Loucy (cell line): ENCODE measurements at regions not wholly inside any gene's neighbourhood (a gene's known extent, or its start where the extent isn't known, plus 50 kb on each side); places are given as distances from the start of the nearest gene placed in this dataset.

ENCODE experiments used
- H2AFZ ChIP-seq: fragments of 200-600 bp; sonication (generic); 2 replicates; pipeline ENCODE4 v1.6.0; 2016; ENCODE audit warnings: antibody characterized with exemption, mild to moderate bottlenecking, low read length, moderate library complexity
- H3F3A ChIP-seq: fragments of 200-600 bp; 2 replicates; pipeline ENCODE4 v1.6.0; 2016; ENCODE audit warnings: antibody characterized with exemption, low read depth, mild to moderate bottlenecking
- H3K27me3 ChIP-seq: fragments of 200-600 bp; sonication (generic); 2 replicates; pipeline ENCODE4 v1.6.1; 2014; ENCODE audit warnings: low read length, mild to moderate bottlenecking; ENCODE audit not compliant: insufficient read depth, poor library complexity, severe bottlenecking
- H3K36me3 ChIP-seq: fragments of 200-600 bp; sonication (generic); 2 replicates; pipeline ENCODE4 v1.6.1; 2016; ENCODE audit warnings: low read length; ENCODE audit not compliant: insufficient read depth
- H3K4me1 ChIP-seq: fragments of 200-600 bp; sonication (generic); 2 replicates; pipeline ENCODE4 v1.5.1; 2014; ENCODE audit warnings: low read length, mild to moderate bottlenecking; ENCODE audit not compliant: insufficient read depth, poor library complexity, severe bottlenecking
- H3K4me2 ChIP-seq: fragments of 200-600 bp; sonication (generic); 2 replicates; pipeline ENCODE4 v1.6.0; 2014; ENCODE audit warnings: antibody characterized with exemption, low read length, low read depth, mild to moderate bottlenecking; ENCODE audit not compliant: poor library complexity, severe bottlenecking
- H3K4me3 ChIP-seq: fragments of 200-600 bp; sonication (generic); 2 replicates; pipeline ENCODE4 v1.5.1; 2014; ENCODE audit warnings: low read length, mild to moderate bottlenecking, mixed read lengths; ENCODE audit not compliant: poor library complexity, severe bottlenecking
- H3K79me2 ChIP-seq: fragments of 200-600 bp; sonication (generic); 2 replicates; pipeline ENCODE4 v1.6.1; 2014; ENCODE audit warnings: low read length; ENCODE audit not compliant: insufficient read depth
- H3K9ac ChIP-seq: fragments of 200-600 bp; sonication (generic); 2 replicates; pipeline ENCODE4 v1.6.0; 2014; ENCODE audit warnings: mild to moderate bottlenecking, low read depth, low read length, moderate library complexity; ENCODE audit not compliant: poor library complexity, severe bottlenecking
- H3K9me2 ChIP-seq: fragments of 200-600 bp; sonication (generic); replicated peaks from 2 replicates; pipeline ENCODE4 v1.6.1; 2016; ENCODE audit warnings: low read depth, low read length, mixed read lengths
- H3K9me3 ChIP-seq: fragments of 200-600 bp; sonication (generic); 2 replicates; pipeline ENCODE4 v1.6.1; 2014; ENCODE audit warnings: mild to moderate bottlenecking, antibody characterized with exemption, low read length, low read depth; ENCODE audit not compliant: insufficient read depth
- H4K20me1 ChIP-seq: fragments of 200-600 bp; sonication (generic); 2 replicates; pipeline ENCODE4 v1.6.0; 2014; ENCODE audit warnings: antibody characterized with exemption, low read length, mild to moderate bottlenecking; ENCODE audit not compliant: insufficient read depth, poor library complexity, severe bottlenecking
- EZH2phosphoT487 ChIP-seq: fragments of 200-600 bp; IDR thresholded peaks from 2 replicates; pipeline ENCODE4 v1.6.1; 2018; ENCODE audit warnings: antibody characterized with exemption, mild to moderate bottlenecking, moderate library complexity, borderline replicate concordance
- TF ChIP-seq, protein P1 (sequence below): fragments of 200-600 bp; sonication (generic); conservative IDR thresholded peaks from 2 replicates; pipeline ENCODE4 v1.5.1; 2014; ENCODE audit warnings: mild to moderate bottlenecking, antibody characterized with exemption, low read length

DNA sequence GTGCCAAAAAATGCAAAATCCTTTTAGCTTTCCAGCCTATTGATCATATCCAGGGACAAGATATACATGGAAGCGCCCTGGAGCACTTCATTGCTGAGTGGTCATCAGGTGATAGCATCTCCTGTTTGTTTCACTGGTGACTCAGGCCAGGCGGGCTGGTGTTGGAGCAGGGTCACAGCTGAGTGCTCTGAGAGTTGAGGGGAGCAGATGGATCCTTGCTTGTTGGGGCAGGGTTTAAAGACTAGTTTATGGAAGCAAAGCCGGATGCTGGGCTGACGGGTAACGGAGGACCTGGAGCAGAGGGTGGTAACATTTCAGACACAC lies 405.0 kb upstream of the TPM1 start:
- Histone ChIP-seq H3K4me2 (no peak overlapping the region), H2AFZ (no peak overlapping the region)
- TF ChIP-seq EZH2phosphoT487: no peak
- TF ChIP-seq, protein P1, sequence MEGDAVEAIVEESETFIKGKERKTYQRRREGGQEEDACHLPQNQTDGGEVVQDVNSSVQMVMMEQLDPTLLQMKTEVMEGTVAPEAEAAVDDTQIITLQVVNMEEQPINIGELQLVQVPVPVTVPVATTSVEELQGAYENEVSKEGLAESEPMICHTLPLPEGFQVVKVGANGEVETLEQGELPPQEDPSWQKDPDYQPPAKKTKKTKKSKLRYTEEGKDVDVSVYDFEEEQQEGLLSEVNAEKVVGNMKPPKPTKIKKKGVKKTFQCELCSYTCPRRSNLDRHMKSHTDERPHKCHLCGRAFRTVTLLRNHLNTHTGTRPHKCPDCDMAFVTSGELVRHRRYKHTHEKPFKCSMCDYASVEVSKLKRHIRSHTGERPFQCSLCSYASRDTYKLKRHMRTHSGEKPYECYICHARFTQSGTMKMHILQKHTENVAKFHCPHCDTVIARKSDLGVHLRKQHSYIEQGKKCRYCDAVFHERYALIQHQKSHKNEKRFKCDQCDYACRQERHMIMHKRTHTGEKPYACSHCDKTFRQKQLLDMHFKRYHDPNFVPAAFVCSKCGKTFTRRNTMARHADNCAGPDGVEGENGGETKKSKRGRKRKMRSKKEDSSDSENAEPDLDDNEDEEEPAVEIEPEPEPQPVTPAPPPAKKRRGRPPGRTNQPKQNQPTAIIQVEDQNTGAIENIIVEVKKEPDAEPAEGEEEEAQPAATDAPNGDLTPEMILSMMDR: no peak

DNA sequence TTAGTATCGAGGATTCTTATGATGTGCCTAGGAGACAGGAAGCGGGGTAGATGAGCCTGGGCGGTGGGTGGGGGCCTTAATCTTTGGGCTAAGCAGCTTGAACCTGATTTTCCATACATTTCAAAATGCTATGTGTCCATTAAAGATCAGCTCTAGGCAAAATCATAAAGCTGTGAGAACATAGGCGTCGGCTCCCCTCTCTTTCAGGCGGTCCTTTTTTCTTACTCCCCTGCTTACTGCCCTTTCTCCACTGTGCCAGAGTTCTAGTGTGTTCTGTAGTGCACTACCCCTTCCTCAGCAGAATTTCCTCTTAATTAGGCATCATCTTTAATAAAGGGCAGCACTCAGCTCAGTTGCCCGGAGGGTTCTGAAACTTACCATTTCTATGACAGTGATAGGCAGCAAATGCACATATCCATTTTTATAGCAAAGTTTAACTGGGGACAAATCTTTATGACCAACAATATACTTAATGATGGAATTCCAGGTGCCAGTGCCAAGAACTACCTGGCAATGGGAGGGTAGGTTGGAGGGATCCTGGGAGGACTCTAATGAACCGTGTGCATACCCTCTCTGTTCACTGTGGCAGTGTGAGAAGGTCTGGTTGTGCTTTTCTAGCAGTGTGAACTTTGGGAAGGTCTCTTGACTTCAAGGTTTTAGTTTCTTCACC lies 404.5 kb upstream of the TPM1 start:
- Histone ChIP-seq H3F3A (no peaks in the 10 kb centered on the region), H3K9me2 (no peaks in the 10 kb centered on the region), H3K9me3 (no peaks in the 10 kb centered on the region), H3K4me1 (no peaks in the 10 kb centered on the region), H3K4me3 (no peak overlapping the region), H3K36me3 (no peaks in the 10 kb centered on the region), H3K27me3 (no peaks in the 10 kb centered on the region), H2AFZ (no peak overlapping the region), H3K4me2 (no peak overlapping the region), H3K9ac (no peak overlapping the region), H3K79me2 (no peaks in the 10 kb centered on the region), H4K20me1 (no peaks in the 10 kb centered on the region)
- TF ChIP-seq, protein P1: no peak
- no peak for TF ChIP-seq EZH2phosphoT487

More for the DNA sequence above, 405.0 kb upstream of the TPM1 start:
- Histone ChIP-seq H3F3A (no peaks in the 10 kb centered on the region), H4K20me1 (no peaks in the 10 kb centered on the region), H3K4me3 (no peak overlapping the region), H3K9me2 (no peaks in the 10 kb centered on the region), H3K4me1 (no peaks in the 10 kb centered on the region), H3K9ac (no peak overlapping the region), H3K79me2 (no peaks in the 10 kb centered on the region), H3K27me3 (no peaks in the 10 kb centered on the region), H3K9me3 (no peaks in the 10 kb centered on the region), H3K36me3 (no peaks in the 10 kb centered on the region)

DNA sequence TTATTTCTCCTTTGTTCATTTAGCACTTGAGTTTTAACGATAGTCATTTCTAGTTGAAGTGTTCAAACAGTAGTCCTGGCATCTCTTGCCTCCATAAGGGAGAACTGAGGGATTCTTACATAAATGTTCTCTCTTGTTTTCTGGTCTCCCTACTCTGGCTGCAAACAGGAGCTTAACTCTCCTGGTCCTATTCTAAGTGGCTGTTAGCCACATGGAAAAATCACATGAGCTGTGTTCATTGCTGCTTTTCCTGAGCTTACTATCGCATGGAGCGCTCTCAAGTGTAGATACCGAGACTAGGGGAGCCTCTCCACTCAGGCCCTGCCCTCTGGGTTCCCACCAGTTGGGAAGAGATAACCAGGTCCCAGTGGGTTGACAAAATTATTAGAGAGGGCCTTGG lies 403.1 kb upstream of the TPM1 start:
- Histone ChIP-seq H3K9ac (no peak overlapping the region), H4K20me1 (no peaks in the 10 kb centered on the region), H2AFZ (no peak overlapping the region), H3K9me3 (no peaks in the 10 kb centered on the region), H3K9me2 (no peaks in the 10 kb centered on the region), H3K4me1 (no peaks in the 10 kb centered on the region), H3K4me3 (no peak overlapping the region), H3F3A (no peaks in the 10 kb centered on the region), H3K27me3 (no peaks in the 10 kb centered on the region), H3K4me2 (no peak overlapping the region), H3K36me3 (no peaks in the 10 kb centered on the region), H3K79me2 (no peaks in the 10 kb centered on the region)
- TF ChIP-seq, protein P1: no peak
- TF ChIP-seq EZH2phosphoT487: no peak
